Testis (tissue), 2 donors: ENCODE measurements at regions not wholly inside any gene's neighbourhood (a gene's known extent, or its start where the extent isn't known, plus 50 kb on each side); places are given as distances from the start of the nearest gene placed in this dataset.

Experiments used
- CTCF ChIP-seq, 3 experiments: fragments of 450-650 bp in 2 of 3; fragments of 200-600 bp in 1 of 3; sonication (generic) in 1 of 3; IDR thresholded peaks; one replicate each; pipeline ENCODE4 v1.5.1; 2016 to 2019; ENCODE audit warnings: antibody characterized with exemption in 3 of 3, mild to moderate bottlenecking in 2 of 3, moderate library complexity in 1 of 3
- POLR2A ChIP-seq: fragments of 450-650 bp; IDR thresholded peaks from one replicate; pipeline ENCODE4 v1.6.1; 2017; ENCODE audit warnings: antibody characterized with exemption, mild to moderate bottlenecking, moderate library complexity

GRCh38 chr7:96794063-96794462 lies 84.4 kb upstream of the SEM1 start:
- TF ChIP-seq CTCF (IDR thresholded peaks at IDR 0.05): no peak
- no peak for TF ChIP-seq POLR2A
